Liver (tissue), 3 donors: ENCODE measurements at regions not wholly inside any gene's neighbourhood (a gene's known extent, or its start where the extent isn't known, plus 50 kb on each side); places are given as distances from the start of the nearest gene placed in this dataset.

Source experiments
- TAF1 ChIP-seq: conservative IDR thresholded peaks from 2 replicates; pipeline ENCODE4 v1.6.1; 2016; ENCODE audit warnings: antibody characterized with exemption, mild to moderate bottlenecking
- TF ChIP-seq, protein P1 (sequence below): fragments of 150-350 bp; IDR thresholded peaks from 2 replicates; pipeline ENCODE4 v1.5.1; 2017; ENCODE audit warnings: improper control_type of control experiment, low read depth, low read length; ENCODE audit not compliant: missing input control
- donor health status: healthy.
- donor health status: healthy.

DNA sequence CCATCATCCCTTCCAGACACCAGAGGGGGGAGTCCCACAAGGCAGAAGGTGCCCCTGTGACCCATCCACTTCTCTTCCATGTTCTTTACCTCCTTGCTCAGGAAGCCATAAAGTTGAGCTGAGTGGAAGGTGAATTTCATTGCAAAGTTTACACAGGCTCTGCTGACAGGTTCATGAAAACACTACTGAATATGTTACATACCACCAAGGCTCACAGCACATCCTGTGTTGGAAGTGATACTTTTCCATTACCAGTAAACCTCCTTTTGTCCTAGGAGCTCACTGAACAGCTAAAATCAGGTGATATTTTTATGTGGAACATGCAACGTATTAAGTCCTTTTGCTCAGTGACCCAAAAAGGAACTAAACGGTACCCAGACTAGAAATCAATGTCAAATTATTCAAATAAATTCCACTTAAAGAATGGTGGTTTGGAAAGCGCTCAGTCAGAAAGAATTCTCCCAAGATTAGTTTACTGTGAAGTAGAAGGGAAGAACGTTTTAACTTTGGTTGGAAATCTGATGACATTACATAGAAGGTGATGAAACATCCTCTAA lies 196.2 kb upstream of the NUDT4 start:
- TF ChIP-seq, protein P1, sequence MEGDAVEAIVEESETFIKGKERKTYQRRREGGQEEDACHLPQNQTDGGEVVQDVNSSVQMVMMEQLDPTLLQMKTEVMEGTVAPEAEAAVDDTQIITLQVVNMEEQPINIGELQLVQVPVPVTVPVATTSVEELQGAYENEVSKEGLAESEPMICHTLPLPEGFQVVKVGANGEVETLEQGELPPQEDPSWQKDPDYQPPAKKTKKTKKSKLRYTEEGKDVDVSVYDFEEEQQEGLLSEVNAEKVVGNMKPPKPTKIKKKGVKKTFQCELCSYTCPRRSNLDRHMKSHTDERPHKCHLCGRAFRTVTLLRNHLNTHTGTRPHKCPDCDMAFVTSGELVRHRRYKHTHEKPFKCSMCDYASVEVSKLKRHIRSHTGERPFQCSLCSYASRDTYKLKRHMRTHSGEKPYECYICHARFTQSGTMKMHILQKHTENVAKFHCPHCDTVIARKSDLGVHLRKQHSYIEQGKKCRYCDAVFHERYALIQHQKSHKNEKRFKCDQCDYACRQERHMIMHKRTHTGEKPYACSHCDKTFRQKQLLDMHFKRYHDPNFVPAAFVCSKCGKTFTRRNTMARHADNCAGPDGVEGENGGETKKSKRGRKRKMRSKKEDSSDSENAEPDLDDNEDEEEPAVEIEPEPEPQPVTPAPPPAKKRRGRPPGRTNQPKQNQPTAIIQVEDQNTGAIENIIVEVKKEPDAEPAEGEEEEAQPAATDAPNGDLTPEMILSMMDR, result no peak
- TF ChIP-seq TAF1, result no peak
